ENCODE measurements at regions not wholly inside any gene's neighbourhood (a gene's known extent, or its start where the extent isn't known, plus 50 kb on each side); places are given as distances from the start of the nearest gene placed in this dataset.
"Not testable (repeated sequence)": the region's sequence is repeated elsewhere in the genome, so short reads cannot be mapped to it uniquely, and the experiment has no call there.

- H3K27me3 ChIP-seq (ENCODE audit: control insufficient read depth, insufficient read depth, low read length): peaks cover 4% of the 10 kb centered on the region
- TF ChIP-seq CTCF (IDR thresholded peaks at IDR 0.05; ENCODE audit: insufficient read depth, low read length, severe bottlenecking): no peak
- DNase-seq (ENCODE audit: low read depth) (no peak), FAIRE-seq (no peak)
- H3K36me3 ChIP-seq (ENCODE audit: control insufficient read depth, insufficient read depth, low read length): no peaks in the 10 kb centered on the region
- no peak overlapping the region for H3K4me3 ChIP-seq (ENCODE audit: low read depth, low read length)
Observed at GRCh38 chr20:5484346-5484745, 126.5 kb downstream of the GPCPD1 start.

DNA sequence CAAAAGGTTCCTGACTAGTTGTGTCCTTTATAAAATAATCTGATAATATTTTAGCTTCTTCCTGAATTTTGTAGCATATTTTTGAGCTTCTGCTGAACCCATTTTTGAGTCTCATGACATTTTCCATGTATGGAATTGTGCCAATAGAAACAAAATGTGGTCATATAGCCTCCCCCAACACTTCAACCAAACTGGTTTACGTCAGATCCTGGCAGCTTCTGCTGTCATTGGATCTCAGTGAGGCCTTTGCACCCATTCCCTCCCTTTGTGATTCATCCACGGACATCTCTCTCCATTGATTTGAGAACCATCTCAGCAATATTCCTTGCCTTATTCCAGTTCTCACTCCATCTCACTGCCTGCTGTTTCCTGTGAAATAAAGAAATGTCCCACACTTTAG lies 128.0 kb downstream of the GPCPD1 start:
- FAIRE-seq (no peak), DNase-seq (ENCODE audit: low read depth) (no peak)
- no peak overlapping the region for H3K4me3 ChIP-seq (ENCODE audit: low read depth, low read length)
- peaks cover 3% of the 10 kb centered on the region for H3K27me3 ChIP-seq (ENCODE audit: control insufficient read depth, insufficient read depth, low read length)
- H3K36me3 ChIP-seq (ENCODE audit: control insufficient read depth, insufficient read depth, low read length): no peaks in the 10 kb centered on the region
- TF ChIP-seq CTCF (IDR thresholded peaks at IDR 0.05; ENCODE audit: insufficient read depth, low read length, severe bottlenecking): no peak

DNA sequence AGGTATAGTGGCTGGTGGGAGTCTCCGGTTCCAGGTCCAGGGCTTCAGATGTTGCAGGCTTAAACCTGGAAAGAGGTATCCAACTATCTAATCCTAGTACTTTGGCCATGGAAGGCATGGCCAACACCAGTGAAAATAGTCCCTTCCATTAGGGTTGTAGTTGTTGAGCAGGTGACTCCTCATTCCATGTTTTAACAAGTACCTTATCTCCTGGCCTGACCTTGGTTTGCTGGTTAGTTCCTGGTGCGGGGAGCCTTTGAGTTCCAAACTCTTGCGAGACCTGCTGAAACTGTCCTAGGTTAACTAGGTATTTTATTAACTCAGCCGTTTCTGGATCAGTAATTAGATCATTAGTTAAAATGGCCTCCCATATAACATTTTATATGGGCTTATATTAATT lies 128.9 kb downstream of the GPCPD1 start:
- peaks cover 3% of the 10 kb centered on the region for H3K27me3 ChIP-seq (ENCODE audit: control insufficient read depth, insufficient read depth, low read length)
- DNase-seq (ENCODE audit: low read depth) (no peak), FAIRE-seq (no peak)
- H3K36me3 ChIP-seq (ENCODE audit: control insufficient read depth, insufficient read depth, low read length): no peaks in the 10 kb centered on the region
- no peak overlapping the region for H3K4me3 ChIP-seq (ENCODE audit: low read depth, low read length)
- TF ChIP-seq CTCF (IDR thresholded peaks at IDR 0.05; ENCODE audit: insufficient read depth, low read length, severe bottlenecking): no peak

GRCh38 chr20:5480824-5481600 lies 129.8 kb downstream of the GPCPD1 start:
- H3K27me3 ChIP-seq (ENCODE audit: control insufficient read depth, insufficient read depth, low read length): peaks cover 3% of the 10 kb centered on the region
- FAIRE-seq: no peak
- no peaks in the 10 kb centered on the region for H3K36me3 ChIP-seq (ENCODE audit: control insufficient read depth, insufficient read depth, low read length)
- H3K4me3 ChIP-seq (ENCODE audit: low read depth, low read length): no peak overlapping the region
- no peak for DNase-seq (ENCODE audit: low read depth)
- TF ChIP-seq CTCF (IDR thresholded peaks at IDR 0.05; ENCODE audit: insufficient read depth, low read length, severe bottlenecking): no peak

DNA sequence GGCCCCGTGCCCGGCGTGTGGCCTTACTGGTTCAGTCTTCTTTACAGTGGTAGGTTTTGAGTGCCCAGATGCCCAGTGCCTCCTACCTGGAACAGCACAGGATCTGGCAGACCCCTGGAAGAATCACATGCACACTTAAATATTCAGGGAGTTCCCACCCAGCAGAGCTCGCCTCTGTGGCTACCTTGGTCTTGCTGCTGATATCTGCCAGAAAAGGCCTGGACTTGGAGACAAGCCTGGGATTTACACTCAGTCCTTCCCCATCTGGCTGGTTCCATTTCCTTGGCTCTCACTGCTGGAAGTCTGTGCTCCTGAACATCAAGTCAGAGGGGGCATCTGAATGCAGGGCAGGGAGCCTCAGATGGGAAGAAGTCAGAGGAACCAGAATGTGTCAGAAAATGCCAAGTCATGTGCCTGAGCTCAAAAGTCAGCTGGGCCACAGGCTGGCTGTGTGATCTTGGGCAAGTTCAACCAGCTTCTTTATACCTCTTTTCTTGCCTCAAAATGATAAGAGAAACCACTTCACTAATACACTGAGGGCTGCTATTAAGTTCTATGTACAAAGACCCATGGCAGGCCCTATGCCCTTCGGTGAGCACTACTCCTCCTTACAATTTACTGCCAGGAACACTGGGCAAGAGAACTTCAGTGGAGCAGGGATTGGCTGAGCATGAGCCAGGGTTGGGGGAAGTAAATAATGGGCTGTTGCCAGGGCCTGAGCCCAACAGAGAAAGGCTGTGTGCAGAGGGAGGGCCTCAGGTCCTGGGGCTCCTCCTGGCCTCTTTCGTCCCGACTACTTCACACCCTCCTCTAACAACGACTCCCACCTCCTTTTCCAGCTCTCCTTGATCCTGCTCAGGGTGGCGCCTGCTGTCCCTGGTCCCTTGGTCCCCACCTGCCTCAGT lies 135.9 kb downstream of the GPCPD1 start:
- DNase-seq (ENCODE audit: low read depth) (no peak), FAIRE-seq (no peak)
- H3K36me3 ChIP-seq (ENCODE audit: control insufficient read depth, insufficient read depth, low read length): no peaks in the 10 kb centered on the region
- no peak for TF ChIP-seq CTCF (IDR thresholded peaks at IDR 0.05; ENCODE audit: insufficient read depth, low read length, severe bottlenecking)
- H3K4me3 ChIP-seq (ENCODE audit: low read depth, low read length): no peak overlapping the region
- H3K27me3 ChIP-seq (ENCODE audit: control insufficient read depth, insufficient read depth, low read length): no peaks in the 10 kb centered on the region

DNA sequence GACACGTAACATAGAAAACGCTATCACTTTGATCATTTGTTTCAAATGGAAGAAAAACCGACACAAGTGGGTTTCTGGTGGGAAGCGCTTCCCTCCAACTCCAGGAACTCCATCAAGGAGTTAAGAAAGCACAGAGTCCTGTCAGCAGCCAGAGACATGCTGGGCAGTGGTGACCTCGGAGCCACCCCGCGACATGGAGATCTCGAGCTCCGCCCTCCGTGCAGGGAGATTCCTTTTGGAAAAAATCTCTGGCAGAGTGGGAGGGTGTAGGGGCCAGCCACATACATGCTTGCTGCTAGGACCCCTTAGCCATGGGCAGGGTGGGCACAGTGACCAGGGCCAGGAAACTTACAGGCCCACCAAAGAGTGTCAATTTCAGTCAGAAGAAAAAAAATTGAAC lies 138.9 kb downstream of the GPCPD1 start:
- H3K27me3 ChIP-seq (ENCODE audit: control insufficient read depth, insufficient read depth, low read length); H3K36me3 ChIP-seq (ENCODE audit: control insufficient read depth, insufficient read depth, low read length); H3K4me3 ChIP-seq (ENCODE audit: low read depth, low read length); DNase-seq (ENCODE audit: low read depth): not testable (repeated sequence)
- peak; percentile 91 for FAIRE-seq

Data from bronchial epithelial cell (primary cell).